ENCODE measurements at regions not wholly inside any gene's neighbourhood (a gene's known extent, or its start where the extent isn't known, plus 50 kb on each side); places are given as distances from the start of the nearest gene placed in this dataset.

DNA sequence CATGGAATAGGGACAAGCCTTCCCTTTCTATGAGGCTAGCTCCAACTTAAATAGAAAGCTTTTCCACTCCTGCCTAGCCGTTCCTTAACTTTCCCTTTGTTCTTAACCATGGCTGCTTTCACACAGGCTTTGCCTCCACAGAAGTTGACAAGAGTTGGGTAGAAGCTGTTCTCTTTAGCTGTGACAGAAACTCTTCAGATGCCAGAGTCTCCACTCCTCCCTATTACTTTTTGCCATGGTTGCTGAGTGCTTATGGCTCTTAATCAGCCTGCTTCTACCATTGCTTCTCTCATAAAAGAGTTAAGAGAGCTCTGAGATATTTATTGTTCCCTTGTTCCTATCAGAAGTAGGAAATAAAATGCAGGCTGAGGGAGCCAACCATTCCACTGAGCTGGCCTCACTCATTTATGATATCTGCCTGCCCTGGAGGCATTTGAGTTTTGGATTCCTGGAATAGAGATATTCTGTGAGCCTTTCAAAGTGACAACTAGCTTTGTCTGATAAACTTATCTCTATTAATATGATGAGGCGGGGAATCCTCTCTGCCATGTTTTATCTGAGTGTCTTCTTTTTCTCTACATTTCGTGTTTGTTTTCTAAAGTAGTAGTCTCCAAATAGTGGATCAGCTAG lies 162.6 kb downstream of the DMAC1 start:
- no peak for TF ChIP-seq POLR2A (IDR thresholded peaks at IDR 0.05; ENCODE audit: low read depth, low read length)
- no peak for TF ChIP-seq TAF1 (IDR thresholded peaks at IDR 0.05; ENCODE audit: borderline replicate concordance, low read depth, low read length)
